KMS-11 (cell line): ENCODE measurements at regions not wholly inside any gene's neighbourhood (a gene's known extent, or its start where the extent isn't known, plus 50 kb on each side); places are given as distances from the start of the nearest gene placed in this dataset.
"Not testable (repeated sequence)": the region's sequence is repeated elsewhere in the genome, so short reads cannot be mapped to it uniquely, and the experiment has no call there.

ENCODE experiments used
- H2AFZ ChIP-seq: fragments of 200-600 bp; sonication (generic); 2 replicates; pipeline ENCODE4 v1.6.1; 2016; ENCODE audit warnings: antibody characterized with exemption, mixed run types, low read depth
- H3K27ac ChIP-seq: fragments of 200-600 bp; sonication (generic); 2 replicates; pipeline ENCODE4 v1.6.1; 2016; ENCODE audit warnings: mild to moderate bottlenecking, mixed run types
- H3K27me3 ChIP-seq: fragments of 200-600 bp; sonication (generic); 2 replicates; pipeline ENCODE4 v1.6.1; 2017; ENCODE audit warnings: mild to moderate bottlenecking, low read depth, mixed run types, moderate library complexity; ENCODE audit not compliant: insufficient read depth
- H3K36me3 ChIP-seq: fragments of 200-600 bp; sonication (generic); 2 replicates; pipeline ENCODE4 v1.6.1; 2017; ENCODE audit warnings: mild to moderate bottlenecking, mixed run types; ENCODE audit not compliant: insufficient read depth
- H3K4me1 ChIP-seq: fragments of 200-600 bp; sonication (generic); 2 replicates; pipeline ENCODE4 v1.6.1; 2016; ENCODE audit warnings: mild to moderate bottlenecking, low read depth, mixed run types; ENCODE audit not compliant: poor library complexity, severe bottlenecking
- H3K4me2 ChIP-seq: fragments of 200-600 bp; sonication (generic); 2 replicates; pipeline ENCODE4 v1.7.0; 2016; ENCODE audit warnings: mild to moderate bottlenecking, mixed run types
- H3K4me3 ChIP-seq: fragments of 200-600 bp; sonication (generic); IDR thresholded peaks from 2 replicates; pipeline ENCODE4 v1.6.1; 2017; ENCODE audit warnings: low read depth, low read length, mixed read lengths; ENCODE audit not compliant: insufficient read depth
- H3K79me2 ChIP-seq: fragments of 200-600 bp; sonication (generic); 2 replicates; pipeline ENCODE4 v1.6.1; 2016; ENCODE audit warnings: low read depth, mixed run types; ENCODE audit not compliant: insufficient read depth
- H3K9ac ChIP-seq: fragments of 200-600 bp; sonication (generic); 2 replicates; pipeline ENCODE4 v1.6.1; 2016; ENCODE audit warnings: mild to moderate bottlenecking, mixed run types
- H4K20me1 ChIP-seq: fragments of 200-600 bp; sonication (generic); 2 replicates; pipeline ENCODE4 v1.6.1; 2016; ENCODE audit warnings: mild to moderate bottlenecking, mixed run types; ENCODE audit not compliant: insufficient read depth
- CTCF ChIP-seq: fragments of 200-600 bp; sonication (generic); conservative IDR thresholded peaks from 2 replicates; pipeline ENCODE4 v1.6.1; 2017; ENCODE audit warnings: low read depth, mild to moderate bottlenecking, antibody characterized with exemption, low read length, moderate library complexity, mixed read lengths

GRCh38 chr3:81869382-81869781 is 107.9 kb upstream of the GBE1 start:
- Histone ChIP-seq H4K20me1 (no peaks in the 10 kb centered on the region), H3K4me1 (no peaks in the 10 kb centered on the region), H3K27ac (no peak overlapping the region), H3K4me2 (no peak overlapping the region), H3K27me3 (no peaks in the 10 kb centered on the region), H3K36me3 (no peaks in the 10 kb centered on the region), H3K4me3 (no peak overlapping the region), H3K79me2 (no peaks in the 10 kb centered on the region), H3K9ac (no peak overlapping the region), H2AFZ (no peak overlapping the region)
- no peak for TF ChIP-seq CTCF

DNA sequence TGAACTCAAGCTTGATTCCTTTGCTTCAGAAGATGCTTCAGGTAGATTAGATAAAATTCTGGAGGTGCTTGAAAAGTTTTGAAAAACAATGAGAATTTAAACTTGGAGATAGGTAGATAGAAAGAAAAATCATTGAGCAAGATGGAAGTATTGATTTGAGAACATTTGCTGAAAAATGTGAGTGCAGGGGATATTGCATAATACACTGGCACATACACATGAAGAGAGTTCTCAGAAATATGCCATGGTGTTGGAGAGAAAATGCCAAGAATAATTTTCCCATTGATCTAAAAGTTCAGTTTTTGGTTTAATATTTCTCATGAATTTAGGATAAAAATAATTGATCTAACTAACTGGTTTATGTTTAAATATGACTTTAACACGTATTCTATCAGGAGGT is 107.2 kb upstream of the GBE1 start:
- Histone ChIP-seq H3K4me1 (no peaks in the 10 kb centered on the region), H3K4me2 (no peak overlapping the region), H3K4me3 (no peak overlapping the region), H2AFZ (no peak overlapping the region), H3K27ac (no peak overlapping the region), H3K36me3 (no peaks in the 10 kb centered on the region), H3K27me3 (no peaks in the 10 kb centered on the region), H3K9ac (no peak overlapping the region), H4K20me1 (no peaks in the 10 kb centered on the region), H3K79me2 (no peaks in the 10 kb centered on the region)
- no peak for TF ChIP-seq CTCF

DNA sequence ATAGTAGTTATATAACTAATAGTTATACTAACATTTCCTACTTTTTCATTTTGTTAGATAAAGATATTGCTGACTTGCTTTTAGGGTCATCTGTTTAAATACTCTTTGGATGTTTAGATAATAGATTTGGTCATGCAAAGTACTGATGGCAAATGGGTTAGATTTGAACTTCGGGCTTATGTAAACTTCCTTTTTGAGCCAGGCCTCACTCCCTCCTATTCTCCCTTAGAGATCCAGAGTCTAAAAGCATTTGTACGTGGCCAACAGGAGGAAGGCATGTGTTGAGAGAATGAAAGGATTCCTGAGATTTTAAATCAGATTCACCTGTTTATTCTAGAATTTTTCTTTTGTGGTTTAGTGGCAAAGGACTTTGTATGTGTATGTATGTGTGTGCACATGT is 106.4 kb upstream of the GBE1 start:
- Histone ChIP-seq H2AFZ (no peak overlapping the region), H3K27me3 (no peaks in the 10 kb centered on the region), H3K9ac (no peak overlapping the region), H3K27ac (no peak overlapping the region), H3K79me2 (no peaks in the 10 kb centered on the region), H3K36me3 (no peaks in the 10 kb centered on the region), H3K4me1 (no peaks in the 10 kb centered on the region), H3K4me3 (no peak overlapping the region), H4K20me1 (no peaks in the 10 kb centered on the region), H3K4me2 (no peak overlapping the region)
- TF ChIP-seq CTCF, result no peak

DNA sequence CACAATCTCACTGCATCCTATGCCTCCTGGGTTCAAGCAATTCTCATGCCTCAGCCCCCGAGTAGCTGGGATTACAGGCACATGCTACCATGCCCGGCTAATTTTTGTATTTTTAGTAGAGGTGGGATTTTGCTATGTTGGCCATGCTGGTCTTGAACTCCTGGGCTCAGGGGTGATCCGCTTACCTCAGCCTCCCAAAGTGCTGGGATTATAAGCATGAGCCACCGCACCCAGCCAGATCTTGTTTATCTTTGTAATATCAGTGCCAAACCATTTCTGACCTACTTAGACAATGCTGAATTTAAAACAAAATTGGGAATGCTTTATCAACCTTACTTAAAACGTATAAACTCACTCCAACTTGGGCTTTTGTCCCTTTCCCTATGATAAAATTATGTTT is 103.7 kb upstream of the GBE1 start:
- not testable (repeated sequence) for H3K4me2 ChIP-seq, H3K4me1 ChIP-seq, H3K79me2 ChIP-seq, H3K4me3 ChIP-seq, H3K27ac ChIP-seq, H3K9ac ChIP-seq, H3K27me3 ChIP-seq, H4K20me1 ChIP-seq, H2AFZ ChIP-seq, H3K36me3 ChIP-seq

DNA sequence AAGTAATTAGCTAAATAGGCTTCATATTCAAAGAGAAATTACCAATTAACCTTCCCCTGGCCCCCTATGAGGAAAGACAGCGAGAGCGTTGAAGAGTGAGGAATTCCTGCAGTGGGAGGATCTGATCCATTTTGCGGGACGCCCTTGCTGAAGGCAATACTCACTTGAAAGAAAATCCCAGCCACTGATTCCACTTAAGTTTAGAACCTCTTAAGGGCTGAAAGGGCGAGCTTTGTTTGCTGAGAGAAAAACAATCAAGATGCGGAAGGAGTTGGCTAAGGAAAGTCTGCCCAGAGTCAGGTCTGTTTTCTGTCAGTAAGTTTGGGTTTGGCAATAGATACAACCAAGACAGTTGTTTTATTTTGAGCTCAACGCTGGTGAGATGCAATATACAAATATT is 102.8 kb upstream of the GBE1 start:
- Histone ChIP-seq H4K20me1 (no peaks in the 10 kb centered on the region), H3K4me1 (no peaks in the 10 kb centered on the region), H3K27ac (no peak overlapping the region), H3K4me2 (no peak overlapping the region), H2AFZ (no peak overlapping the region), H3K27me3 (no peaks in the 10 kb centered on the region), H3K79me2 (no peaks in the 10 kb centered on the region), H3K36me3 (no peaks in the 10 kb centered on the region), H3K9ac (no peak overlapping the region), H3K4me3 (no peak overlapping the region)
- no peak for TF ChIP-seq CTCF
